GM21367 (cell line): ENCODE measurements at regions not wholly inside any gene's neighbourhood (a gene's known extent, or its start where the extent isn't known, plus 50 kb on each side); places are given as distances from the start of the nearest gene placed in this dataset.

Experiments
- ATAC-seq: cut with Tn5 transposase; IDR thresholded peaks from one replicate; pipeline ENCODE4 v1.9.1; 2021; ENCODE audit not compliant: unreplicated experiment

GRCh38 chr18:60319129-60319528, 53.4 kb downstream of the MC4R start:
- no peak for ATAC-seq

- ATAC-seq, result no peak
Measured at GRCh38 chr18:60311676-60312360, 60.8 kb downstream of the MC4R start.

- no peak for ATAC-seq
Measured at GRCh38 chr18:60295674-60296073, 76.9 kb downstream of the MC4R start.

GRCh38 chr18:60292186-60292585, 80.4 kb downstream of the MC4R start:
- no peak for ATAC-seq

- no peak for ATAC-seq
Measured at GRCh38 chr18:60279391-60279790, 93.2 kb downstream of the MC4R start.

- no peak for ATAC-seq
Measured at GRCh38 chr18:60277855-60278480, 94.6 kb downstream of the MC4R start.

GRCh38 chr18:60267391-60268058, 105.0 kb downstream of the MC4R start:
- no peak for ATAC-seq

GRCh38 chr18:60266558-60266957, 106.0 kb downstream of the MC4R start:
- ATAC-seq, result no peak

GRCh38 chr18:60259052-60259681, 113.4 kb downstream of the MC4R start:
- peak; percentile 78 for ATAC-seq

GRCh38 chr18:60249388-60249787, 123.2 kb downstream of the MC4R start:
- no peak for ATAC-seq

- ATAC-seq, result no peak
Measured at GRCh38 chr18:60248336-60249330, 123.9 kb downstream of the MC4R start.

- peak; percentile 72 for ATAC-seq
Measured at GRCh38 chr18:60247103-60247502, 125.5 kb downstream of the MC4R start.

- peak; percentile 84 for ATAC-seq
Measured at GRCh38 chr18:60246606-60247005, 126.0 kb downstream of the MC4R start.

- no peak for ATAC-seq
Measured at GRCh38 chr18:60245096-60245495, 127.5 kb downstream of the MC4R start.

GRCh38 chr18:60239024-60239710, 133.4 kb downstream of the MC4R start:
- ATAC-seq, result peak; percentile 92

GRCh38 chr18:60235164-60235563, 137.4 kb downstream of the MC4R start:
- ATAC-seq, result no peak

- no peak for ATAC-seq
Measured at GRCh38 chr18:60232541-60232940, 140.0 kb downstream of the MC4R start.

GRCh38 chr18:60228609-60229595, 143.7 kb downstream of the MC4R start:
- ATAC-seq, result no peak

- ATAC-seq, result no peak
Measured at GRCh38 chr18:60215432-60215831, 157.1 kb downstream of the MC4R start.
